NOMO-1 (cell line): ENCODE measurements at regions not wholly inside any gene's neighbourhood (a gene's known extent, or its start where the extent isn't known, plus 50 kb on each side); places are given as distances from the start of the nearest gene placed in this dataset.
"Not testable (repeated sequence)": the region's sequence is repeated elsewhere in the genome, so short reads cannot be mapped to it uniquely, and the experiment has no call there.

Source experiments
- DNase-seq, 2 experiments: peaks; one replicate each; lab custom pipeline; 2025; ENCODE audit not compliant: unreplicated experiment in 2 of 2; lab: John Stamatoyannopoulos, UW

DNA sequence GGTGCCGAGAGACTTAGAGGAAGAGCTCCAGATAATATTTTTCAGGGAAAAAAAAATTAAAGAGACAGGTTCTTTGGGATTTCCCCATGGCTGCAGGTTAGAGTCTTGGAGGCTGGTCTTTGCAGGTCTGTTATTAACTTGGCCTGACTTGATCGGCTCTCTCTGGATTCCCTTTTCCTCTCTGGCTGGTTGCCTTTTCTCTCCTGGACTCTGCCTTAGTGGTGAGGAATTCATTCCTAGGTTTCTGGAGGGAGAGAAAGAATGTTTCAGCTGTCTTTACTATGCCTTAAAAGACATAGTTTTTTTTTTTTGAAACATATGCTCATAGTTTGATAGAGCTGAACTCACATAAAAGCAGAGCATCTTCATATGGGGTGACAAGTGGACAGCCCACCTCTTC, 336.3 kb downstream of the BMP4 start:
- DNase-seq, result no peak

DNA sequence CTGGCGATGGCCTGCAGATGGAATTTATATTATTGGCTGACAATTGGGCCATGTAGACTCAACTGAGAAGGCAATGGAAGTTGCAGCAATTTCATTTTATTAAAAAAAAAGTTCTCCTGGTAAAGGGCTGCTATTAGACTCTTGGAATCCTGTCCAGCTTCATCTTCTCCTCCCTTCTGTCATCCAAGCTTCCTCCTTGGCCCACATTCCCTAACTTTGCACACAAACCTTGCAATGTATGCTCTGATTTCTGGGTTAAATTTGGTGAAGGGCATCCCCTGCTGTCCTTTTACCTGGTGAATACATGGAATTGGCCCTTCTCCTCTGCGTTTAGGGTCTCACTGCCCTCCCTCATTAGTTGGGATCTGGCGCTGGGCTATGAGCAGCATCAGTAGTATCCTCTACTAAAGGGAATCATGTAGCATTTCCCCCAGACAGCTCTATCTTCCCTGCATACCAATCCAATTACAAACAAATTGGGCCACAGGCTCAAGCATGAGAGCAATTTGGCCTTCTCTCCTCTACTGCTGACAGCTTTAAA, 336.9 kb downstream of the BMP4 start:
- no peak for DNase-seq

DNA sequence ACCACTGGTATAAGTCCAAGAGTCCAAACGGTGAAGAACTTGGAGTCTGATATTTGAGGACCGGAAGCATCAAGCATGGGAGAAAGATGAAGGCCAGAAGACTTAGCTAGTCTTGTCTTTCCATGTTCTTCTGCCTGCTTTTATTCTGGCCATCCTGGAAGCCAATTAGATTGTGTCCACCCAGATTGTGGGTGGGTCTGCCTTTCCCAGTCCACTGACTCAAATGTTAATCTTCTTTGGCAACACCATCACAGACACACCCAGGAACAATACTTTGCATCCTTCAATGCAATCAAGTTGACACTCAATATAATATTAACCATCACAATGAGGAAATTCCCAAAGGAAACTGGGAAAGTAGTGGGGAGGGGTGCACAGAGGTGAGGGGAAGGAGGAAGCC, 340.1 kb downstream of the BMP4 start:
- DNase-seq, result not testable (repeated sequence)

DNA sequence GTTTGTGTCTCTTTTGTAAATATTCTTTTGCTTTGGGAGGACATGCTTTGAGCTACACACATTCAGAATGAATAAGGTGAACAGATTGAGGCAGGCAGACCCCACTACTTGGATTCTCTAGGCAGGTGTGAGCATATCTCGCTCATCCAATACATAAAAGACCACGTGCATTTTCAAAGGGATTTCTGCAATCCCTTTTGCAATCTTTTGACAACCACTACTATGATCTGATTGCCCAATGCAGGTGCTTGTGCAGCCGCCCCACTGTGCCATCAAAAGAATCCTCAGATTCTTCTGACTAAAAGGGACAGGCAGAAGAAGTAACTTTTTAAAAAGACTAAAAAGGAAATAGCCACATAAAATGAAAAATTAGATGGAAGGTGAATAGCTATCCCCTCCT, 341.4 kb downstream of the BMP4 start:
- DNase-seq, result no peak

GRCh38 chr14:53613404-53614253, 343.0 kb downstream of the BMP4 start:
- DNase-seq, result no peak

- DNase-seq, result no peak
Measured at GRCh38 chr14:53610947-53611346, 345.7 kb downstream of the BMP4 start.

- DNase-seq, result no peak
Measured at GRCh38 chr14:53609009-53609408, 347.6 kb downstream of the BMP4 start.

DNA sequence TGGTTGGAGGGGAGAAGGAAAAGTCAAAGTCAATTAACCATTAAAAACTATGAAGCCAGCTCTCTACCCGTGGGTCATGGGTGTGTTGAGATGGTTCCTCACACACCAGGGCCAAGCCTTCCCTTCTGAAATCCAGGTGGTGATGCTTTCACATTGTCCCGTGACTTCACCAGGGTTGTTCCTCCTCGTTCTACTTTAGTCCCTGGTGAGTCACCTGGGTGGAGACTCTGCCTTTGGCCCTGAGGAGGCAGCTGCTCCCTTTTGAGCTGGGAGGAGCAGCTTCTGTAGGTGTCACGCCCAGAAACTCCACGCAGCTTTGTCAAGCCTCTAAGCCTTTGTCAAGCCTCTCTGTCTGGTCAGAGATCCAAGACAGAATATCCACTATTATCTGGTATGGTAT, 348.3 kb downstream of the BMP4 start:
- DNase-seq, result no peak

- DNase-seq, result no peak
Measured at GRCh38 chr14:53606203-53606602, 350.4 kb downstream of the BMP4 start.

- DNase-seq, result no peak
Measured at GRCh38 chr14:53605562-53605961, 351.1 kb downstream of the BMP4 start.

GRCh38 chr14:53603994-53604393, 352.6 kb downstream of the BMP4 start:
- no peak for DNase-seq

GRCh38 chr14:53601409-53601808, 355.2 kb downstream of the BMP4 start:
- no peak for DNase-seq

GRCh38 chr14:53599221-53599945, 357.2 kb downstream of the BMP4 start:
- no peak for DNase-seq

- no peak for DNase-seq
Measured at GRCh38 chr14:53596853-53597525, 359.6 kb downstream of the BMP4 start.

DNA sequence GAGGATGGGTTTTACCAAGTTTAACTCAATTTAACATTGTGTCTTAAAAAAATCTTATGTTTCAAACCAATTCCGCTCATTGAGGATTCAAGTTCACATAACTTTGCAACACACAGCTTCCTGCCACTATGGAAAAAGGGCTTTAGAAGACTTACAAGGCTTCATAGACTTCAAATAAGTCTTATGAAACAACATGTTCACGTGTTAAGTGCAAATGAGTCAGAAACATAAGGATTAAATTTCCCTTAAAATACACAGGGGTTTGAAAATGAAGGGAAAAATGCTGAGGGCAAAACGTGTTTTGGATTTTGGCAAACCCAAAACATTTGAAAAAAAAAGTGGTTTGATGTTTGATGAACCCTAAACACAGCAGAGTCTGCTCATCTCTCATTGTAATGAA, 364.8 kb downstream of the BMP4 start:
- no peak for DNase-seq

DNA sequence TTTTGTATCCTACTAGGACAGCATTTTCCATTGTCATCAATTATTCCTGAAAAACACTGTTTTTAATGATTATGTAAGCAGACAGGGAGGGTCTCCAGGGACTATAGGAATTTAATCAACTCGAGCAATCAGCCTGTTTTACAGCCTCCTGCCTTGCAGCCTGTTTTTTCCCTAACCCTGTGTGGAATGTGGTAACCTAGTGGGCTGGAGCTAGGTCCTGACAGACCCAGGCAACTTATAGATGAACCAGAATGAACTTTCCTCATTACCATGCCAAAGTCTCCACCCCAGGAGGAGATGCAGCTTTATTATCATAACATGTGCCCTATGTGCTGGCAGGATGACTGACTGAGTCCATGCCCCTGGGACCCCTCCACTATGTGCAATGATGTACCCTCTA, 375.1 kb downstream of the BMP4 start:
- DNase-seq, result no peak

DNA sequence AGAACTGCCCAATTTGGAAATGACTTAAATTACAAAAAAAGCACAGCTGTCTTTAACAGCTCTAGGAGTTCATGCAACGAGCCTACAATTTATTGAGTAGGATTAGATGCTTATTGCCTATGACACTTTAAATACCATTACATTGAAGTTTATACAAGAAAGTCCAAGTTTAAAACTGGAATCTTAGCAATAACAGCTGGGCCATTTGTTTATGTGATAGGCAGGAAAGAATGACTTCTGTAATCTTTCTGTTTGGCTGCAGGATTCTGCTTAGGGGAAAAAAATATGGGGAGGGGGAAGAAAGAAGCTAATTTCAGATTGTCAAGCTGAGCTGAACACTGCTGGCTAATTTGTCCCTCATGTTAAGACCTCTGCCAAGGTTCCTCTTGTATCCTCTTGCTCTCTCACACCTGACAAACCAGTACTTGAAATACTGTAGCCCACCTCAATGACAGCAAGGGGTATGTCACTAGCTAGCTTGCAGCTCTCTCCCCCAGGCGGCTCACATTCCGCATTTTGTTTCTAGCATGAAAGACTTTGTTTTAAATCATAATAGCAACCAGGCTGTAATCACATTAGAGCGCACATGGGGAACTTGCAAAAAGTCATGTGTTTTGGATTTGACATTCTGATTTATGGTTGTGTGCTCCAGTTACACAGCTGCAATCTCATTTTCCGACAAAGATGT, 384.8 kb downstream of the BMP4 start:
- peak in 1 of 2 experiments; percentile 7 for DNase-seq

DNA sequence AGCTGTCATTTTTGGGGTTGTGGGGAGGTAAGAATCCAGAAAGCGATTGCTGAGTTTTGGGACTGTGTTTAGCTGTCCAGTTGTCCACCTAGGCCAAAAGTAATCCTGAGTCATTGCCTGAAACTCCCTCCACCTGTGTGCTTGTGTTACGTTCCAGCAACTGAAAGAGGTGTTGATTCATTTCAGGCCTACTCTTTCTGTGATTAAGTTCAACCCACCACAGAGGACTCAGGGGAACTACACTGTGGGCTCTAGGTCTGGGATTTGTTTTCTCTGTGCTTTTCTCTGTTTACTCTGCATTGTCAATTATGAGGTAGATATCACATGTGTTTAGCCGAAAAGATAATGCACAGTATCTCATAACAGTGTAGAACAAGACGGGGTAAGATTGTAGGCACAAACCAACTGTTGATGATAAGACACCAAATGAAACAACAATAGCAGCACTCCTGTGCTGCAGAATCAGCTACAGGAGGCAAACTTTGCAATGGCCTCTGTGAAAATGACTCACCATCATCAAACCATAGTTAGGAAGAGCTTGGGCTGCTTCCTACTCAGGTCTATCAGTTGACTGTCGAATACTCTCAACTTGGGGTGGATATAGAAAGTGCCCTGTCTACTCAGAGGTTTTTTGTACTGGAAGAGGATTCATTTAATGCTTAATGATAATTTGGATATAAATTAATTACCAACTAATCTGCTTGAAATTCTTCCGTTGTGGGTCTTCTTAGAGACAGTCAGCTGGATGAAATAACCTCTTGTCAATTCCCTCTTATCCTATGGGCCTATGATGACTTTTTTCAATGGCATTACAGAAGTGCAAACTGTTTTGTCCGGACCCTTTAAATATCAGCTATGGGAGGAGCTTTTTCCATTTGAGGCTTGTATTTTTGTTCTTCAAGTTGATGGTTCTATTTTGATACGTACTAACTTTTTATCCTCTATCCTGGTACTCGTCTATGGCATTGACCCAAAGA, 385.9 kb downstream of the BMP4 start:
- no peak for DNase-seq

- no peak for DNase-seq
Measured at GRCh38 chr14:53569446-53569845, 387.2 kb downstream of the BMP4 start.
